GM18519 (cell line): ENCODE measurements at regions not wholly inside any gene's neighbourhood (a gene's known extent, or its start where the extent isn't known, plus 50 kb on each side); places are given as distances from the start of the nearest gene placed in this dataset.

Source experiments
- ATAC-seq: cut with Tn5 transposase; IDR thresholded peaks from one replicate; pipeline ENCODE4 v1.9.1; 2021; ENCODE audit warnings: mild to moderate bottlenecking, moderate library complexity; ENCODE audit not compliant: unreplicated experiment, low FRiP score

DNA sequence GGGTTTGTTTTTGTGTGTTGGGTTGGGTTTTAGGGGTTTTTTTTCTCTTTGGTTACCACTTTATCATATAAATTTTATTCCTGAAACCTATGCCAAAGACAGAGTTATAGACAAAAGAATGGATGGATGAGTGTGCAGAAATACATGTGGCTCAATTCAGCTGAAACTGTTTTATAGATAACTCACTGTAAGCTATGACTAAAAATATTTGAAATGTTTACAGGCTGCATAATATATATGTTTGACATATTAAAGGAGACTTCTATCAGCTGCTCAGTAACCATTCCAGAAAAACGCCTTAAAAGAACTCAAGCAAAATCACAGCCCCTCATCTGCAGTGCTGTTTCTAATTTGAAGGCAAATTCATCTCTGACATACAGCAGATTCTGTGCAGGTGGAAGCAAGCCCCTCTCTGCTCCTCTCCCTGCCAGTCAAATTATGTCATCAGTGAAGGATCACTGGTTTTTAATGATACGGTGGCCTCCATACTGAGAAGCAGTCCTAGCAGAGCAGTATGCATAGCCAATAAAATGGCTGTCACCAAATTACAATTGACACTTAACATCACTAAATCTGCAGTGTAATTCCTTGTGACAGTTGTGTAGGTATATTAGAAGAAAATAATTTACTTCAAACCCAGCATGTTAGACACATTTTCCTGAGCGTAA lies 301.6 kb downstream of the NR2F1-AS1 start:
- no peak for ATAC-seq

DNA sequence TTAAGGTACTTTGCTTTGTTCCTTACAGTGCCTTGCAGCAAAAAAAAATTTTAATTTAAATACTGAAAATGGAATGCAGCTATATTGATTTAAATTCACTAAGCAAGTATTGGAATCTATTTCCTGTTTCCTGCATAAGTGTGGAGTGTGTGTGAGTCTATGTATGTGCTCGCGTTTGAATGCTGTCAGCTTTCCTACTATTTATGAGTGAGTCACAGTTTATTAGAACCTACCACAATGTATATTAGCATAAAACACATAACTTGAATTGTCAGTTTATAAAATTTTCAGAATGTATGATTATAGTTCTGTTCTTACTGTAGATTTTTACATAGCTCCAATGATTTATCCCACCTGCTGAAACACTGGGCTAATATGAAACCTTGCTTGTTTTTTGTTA lies 302.1 kb downstream of the NR2F1-AS1 start:
- ATAC-seq = no peak

DNA sequence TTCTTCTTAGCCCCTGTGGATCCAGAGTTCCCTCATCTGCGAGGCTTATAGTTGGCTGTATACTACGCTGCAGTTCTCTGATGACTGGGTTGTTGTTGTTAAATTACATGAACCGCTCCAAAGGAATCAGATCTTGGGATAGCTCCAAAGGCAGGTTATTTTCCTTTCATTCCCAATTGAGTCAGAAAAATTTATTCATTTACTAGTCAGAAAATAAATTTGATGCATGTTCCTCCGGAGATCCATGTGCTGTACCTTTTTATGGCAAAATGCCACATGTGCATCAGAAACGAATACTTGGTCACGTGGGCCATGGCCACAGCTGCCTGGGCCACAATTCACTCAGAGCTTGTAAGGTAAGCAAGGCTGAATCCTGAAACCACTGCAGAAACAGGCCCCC lies 304.0 kb downstream of the NR2F1-AS1 start:
- ATAC-seq = no peak

DNA sequence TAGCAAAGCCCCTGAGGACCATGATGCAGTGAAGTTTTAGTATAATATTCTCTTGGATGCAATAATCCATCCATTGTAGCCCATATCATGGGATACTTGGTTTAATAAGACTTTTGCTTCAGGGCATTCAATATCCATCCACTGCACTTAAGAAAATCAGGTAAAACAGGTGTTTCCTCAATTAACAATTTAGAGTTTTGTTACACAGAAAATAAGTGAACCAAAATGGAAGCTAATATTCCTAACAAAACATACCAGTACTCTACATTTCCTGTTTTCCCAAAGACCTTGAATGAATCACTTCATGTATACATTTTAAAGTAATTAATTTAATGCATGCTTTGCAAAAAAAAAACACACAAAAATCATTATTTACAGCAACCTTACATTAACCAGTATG lies 305.6 kb downstream of the NR2F1-AS1 start:
- ATAC-seq = no peak

DNA sequence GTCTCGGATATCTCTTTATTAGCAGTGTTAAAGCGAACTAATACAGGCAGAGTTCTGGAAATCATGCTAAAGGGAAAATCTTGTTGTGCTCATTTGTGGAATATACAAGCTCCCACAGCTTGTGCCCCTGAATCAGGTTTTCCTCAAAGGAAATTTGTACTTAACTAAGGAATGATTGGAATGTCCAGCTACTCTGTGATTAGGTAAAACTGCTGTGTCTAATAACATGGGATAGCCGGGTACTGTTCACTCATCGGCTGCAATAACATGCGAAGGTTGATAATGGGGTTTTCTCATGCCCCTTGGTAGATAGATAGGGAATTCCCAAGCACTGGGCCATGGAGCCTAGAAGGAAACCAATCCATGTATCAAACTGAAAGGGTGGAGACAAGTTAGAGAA lies 306.7 kb downstream of the NR2F1-AS1 start:
- ATAC-seq = no peak

DNA sequence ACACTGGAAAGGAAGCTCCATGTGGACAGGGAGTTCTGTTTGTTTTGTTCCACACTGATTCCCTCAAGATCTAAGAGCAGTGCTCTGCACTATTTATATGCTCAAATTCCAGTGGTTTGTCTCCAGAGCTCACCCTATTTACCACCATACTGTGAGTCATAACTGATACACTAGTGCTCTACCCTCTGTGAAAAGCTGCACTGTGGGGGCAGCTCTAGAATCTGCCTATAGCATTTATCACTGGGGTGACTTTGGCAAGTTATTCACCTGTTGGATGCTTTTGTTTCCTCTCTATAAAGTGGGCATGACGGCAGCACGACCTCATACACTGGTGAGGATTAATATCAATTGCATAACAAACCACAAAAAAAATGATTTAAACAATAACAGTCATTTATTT lies 307.8 kb downstream of the NR2F1-AS1 start:
- no peak for ATAC-seq

DNA sequence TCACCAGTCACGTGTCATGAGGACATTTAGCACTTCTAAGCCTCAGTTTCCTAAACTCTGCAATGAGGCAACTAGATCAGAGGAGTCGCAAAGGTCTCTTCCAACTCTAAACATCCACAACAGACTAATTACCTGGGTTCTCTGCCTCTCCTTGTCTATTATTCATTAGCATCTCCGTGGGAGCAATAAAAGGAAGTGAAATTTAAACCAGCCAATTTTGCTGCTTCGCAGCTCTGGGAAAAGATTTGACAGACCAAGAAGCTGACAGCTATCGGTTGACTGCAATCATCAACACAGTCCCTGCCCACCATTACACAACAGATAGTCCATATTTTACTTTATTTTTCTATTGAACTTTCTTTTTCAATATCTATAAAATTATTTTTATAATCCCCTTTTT lies 308.9 kb downstream of the NR2F1-AS1 start:
- ATAC-seq = no peak

DNA sequence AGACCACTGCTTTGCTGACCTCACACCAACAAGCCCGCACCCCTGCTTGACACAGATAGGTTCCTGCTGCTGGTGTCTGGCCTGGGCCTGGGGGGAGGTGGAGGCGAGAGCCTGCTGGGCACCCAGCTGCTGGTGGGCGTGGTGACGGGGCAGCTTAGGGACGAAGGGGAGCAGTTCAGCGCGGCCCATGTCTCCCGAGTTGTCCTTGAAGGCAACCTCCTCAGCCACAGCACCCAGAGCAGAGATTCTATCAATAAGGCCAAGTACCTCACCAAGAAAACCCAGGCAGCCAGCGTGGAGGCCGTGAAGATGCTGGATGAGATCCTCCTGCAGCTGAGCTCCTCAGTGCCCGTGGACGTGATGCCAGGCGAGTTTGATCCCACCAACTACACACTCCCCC lies 313.3 kb downstream of the NR2F1-AS1 start:
- no peak for ATAC-seq

DNA sequence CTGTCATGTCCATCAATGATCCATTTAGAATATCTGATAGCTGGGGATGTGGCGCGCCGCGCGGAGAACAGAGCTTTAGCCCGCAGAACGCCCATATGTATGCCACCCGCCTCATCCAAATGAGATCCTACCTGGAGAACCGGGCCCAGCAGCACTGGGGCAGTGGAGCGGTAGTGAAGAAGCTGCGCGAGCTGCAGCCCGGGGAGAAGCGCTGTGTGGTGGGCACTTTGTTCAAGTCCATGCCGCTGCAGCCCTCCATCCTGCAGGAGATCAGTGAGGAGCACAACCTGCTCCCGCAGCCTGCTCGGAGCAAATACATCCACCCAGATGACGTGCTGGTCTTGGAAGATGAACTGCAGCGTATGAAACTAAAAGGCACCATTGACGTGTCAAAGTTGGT lies 313.7 kb downstream of the NR2F1-AS1 start:
- no peak for ATAC-seq

DNA sequence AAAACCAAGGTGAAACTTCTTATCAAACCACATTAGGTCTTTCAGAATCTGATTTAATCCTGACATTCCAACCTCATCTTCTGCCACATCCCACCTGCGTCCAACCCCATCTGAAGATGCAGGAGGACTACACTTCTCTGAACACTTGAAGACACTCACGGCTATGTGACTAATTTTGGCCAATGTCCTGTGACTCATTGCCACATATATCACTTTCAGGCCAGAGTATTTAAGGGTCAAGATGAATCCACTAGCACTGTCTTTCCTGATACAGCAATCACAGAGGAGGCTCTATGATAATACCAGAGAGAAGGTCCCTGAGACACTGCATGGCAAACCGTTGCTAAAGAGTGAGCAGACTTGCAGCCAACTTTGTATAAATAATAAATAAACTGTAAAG lies 323.4 kb downstream of the NR2F1-AS1 start:
- no peak for ATAC-seq

DNA sequence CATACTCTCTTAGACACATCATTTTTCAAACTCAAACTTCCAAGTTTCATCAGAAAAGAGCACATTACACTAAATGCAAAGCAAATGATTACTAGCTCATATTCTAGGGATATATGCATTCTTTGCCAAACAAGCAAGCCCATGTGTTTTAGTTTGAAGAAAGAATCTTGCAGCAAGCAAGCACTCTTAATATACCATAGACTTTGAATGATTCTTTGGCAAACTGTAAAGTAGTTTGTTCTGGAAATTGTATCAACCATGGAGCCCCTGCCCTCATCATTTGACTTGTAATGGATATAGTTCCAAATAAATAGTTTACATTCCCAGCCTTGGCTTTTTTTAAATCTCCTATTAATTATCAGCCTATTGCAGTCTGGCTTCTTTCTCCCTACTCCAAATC lies 325.2 kb downstream of the NR2F1-AS1 start:
- ATAC-seq = no peak

DNA sequence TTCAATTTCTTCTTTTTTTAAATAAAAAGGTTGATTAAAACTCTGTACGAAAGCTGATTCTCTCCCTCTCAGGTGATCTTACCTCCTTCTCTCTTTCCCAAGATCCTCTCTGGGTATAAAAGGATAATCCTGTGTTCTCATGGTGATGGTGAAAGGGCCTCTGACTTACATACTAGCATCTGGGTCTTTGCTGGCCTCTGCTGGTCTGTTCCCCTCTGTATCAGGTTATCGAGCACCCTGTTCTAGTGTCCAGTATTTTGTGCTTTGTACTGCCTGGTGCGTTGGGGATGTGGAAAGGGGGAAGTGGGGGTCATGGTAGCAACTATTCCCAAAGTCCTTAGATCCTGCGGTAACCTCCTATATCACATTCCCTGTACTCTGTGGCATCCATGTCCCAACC lies 328.9 kb downstream of the NR2F1-AS1 start:
- ATAC-seq = no peak

DNA sequence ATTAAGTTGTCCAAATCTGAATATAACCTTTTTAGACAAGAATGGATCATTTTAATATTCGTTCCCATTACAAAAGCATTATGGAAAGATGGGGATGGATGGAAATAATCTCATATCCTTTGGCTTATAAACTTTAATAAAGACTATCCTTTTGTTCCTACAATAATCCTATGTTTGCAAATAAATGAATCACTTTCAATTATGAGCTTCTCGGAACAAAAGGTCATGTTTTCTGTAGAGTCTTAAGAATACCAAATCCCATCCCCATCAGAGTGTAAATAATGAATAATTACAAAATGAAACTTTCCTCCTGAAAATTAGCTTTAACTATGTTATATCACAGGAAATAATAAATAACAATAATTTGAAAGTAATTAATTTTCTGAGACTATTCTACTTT lies 329.7 kb downstream of the NR2F1-AS1 start:
- ATAC-seq = no peak

DNA sequence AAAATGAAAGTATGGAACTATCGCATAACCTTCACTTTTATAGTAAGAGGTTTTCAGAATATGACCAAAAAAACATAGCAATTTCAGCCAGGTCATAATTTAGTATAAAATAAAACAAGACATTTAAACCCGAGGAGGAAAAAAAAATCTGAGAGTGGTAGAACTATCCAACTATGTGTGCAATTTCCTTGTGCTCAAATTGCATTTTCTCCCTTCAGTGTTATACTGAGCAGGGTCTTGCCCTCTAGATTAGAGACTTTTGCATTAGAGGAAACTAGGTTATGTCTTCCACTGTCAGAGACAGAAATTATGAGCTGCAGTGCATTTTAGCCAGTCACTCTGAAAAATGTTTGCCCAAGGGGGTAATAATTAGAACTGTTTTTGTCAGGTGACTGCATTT lies 330.6 kb downstream of the NR2F1-AS1 start:
- ATAC-seq = no peak

DNA sequence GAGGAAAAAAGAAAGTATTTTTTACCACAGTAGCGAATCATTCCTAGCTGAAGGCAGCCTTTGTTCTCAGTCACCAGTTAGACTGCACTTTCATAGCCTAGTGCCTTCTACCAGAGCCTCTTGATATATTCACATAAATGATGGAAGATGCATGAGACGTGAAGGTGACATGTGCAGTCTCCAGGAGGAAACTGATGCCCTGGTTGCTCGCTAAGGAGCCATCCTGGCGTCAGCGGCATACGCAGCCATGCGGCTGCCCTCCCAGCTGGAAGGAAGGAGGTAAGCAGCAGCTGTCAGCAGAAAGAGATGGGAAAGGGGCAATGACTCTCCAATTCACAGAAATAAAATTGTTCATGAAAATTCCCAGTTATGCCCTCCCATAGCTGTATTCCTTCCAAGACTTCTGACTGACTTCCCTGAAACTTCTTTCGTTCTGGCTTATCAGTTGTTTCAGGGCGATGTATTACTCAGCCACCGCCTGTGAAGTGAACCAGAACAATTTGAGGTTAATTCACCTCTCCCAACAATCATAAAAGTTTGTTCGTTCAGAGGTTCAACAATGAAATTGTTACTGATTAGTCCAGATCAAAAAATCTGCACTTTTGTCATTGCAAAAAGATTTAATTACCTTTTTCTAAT lies 331.2 kb downstream of the NR2F1-AS1 start:
- no peak for ATAC-seq

DNA sequence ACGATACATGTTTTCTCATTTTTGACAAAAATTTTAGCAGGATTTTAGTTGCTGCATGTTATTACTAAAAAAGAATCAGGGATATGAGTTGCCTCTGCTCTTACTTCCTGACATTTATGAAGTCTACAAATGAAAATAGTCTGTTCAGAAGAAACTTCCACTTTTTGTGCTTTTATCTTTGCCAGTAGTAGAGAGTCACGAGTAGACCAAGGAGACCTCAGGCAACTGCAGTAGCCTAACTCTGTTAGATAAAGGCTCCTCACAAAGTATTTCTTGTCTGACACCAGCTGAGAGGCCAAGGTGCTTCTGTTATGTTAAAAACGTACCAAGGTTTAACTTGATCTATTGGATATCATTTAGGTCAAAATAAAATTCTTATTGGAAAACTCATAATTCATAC lies 333.9 kb downstream of the NR2F1-AS1 start:
- no peak for ATAC-seq

DNA sequence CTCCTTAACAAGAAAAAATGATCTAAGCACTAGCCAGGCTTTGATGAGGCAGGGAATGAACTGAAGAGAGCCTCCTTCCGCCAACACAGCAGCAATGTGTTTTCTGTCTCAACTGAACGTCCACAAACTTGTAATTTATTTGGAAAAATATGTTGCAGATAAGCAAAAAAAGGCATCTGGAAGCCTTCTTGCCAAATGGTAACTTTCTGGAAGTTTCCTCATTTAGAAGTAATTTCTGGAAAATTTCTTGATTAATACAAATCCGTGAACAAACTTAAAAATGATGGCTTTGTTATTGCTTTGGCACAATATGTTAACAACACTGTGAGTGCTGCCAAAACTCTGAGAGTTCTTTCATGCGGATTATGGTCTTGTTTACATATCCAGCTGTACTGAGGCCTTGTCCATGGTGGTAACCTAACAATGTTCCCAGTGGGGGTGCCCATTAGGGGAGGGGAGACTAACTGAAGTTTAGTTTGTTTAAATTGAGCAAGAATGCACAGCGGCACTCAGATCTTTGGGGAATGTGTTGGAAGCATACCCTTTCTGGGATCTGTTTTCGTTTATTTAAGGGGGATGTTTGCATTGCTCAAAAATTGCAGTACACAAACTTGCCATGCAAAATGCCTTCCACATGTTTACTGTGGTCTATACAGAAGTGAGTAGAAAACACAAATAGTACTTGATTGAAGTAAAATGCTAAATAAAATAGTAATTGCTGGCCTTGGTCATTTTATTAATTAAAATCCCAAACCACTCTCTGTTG lies 334.7 kb downstream of the NR2F1-AS1 start:
- ATAC-seq = no peak

DNA sequence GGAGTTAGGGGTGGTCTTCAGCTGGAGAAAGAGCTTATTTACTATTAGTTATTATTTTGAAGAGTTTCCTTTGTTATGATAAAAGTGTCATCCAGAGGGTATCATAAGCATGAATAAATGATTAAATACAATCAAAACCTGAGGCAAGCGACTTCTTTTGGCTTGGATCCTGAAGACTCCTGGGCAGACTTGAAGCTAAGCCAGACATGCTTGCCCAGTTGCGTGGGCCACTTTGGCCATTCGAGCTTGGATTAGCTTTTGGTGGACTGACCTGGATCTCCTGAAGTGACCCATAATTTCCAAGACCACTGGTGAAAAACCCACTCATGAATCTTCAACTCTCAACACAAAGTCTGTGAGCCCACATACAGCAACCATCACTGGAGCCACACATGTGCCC lies 335.8 kb downstream of the NR2F1-AS1 start:
- ATAC-seq = no peak

DNA sequence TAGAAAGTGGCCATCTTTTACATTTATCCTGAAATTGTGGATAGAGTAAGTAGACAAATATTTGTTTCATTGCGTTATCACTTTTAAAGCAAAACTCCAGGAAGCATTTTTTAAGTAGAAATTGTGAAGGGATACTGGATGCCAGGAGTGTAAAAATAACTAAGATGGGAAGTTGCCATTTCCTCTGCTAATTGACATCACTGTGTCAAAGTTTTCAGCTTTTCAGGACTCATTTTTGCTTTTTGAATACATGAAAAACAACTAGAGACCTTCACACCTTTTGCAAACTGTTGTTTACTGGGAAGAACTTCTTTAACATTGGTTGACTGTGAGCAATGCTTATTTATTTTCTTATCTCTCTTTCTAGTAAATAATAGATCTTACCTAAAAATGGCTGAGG lies 337.5 kb downstream of the NR2F1-AS1 start:
- no peak for ATAC-seq

DNA sequence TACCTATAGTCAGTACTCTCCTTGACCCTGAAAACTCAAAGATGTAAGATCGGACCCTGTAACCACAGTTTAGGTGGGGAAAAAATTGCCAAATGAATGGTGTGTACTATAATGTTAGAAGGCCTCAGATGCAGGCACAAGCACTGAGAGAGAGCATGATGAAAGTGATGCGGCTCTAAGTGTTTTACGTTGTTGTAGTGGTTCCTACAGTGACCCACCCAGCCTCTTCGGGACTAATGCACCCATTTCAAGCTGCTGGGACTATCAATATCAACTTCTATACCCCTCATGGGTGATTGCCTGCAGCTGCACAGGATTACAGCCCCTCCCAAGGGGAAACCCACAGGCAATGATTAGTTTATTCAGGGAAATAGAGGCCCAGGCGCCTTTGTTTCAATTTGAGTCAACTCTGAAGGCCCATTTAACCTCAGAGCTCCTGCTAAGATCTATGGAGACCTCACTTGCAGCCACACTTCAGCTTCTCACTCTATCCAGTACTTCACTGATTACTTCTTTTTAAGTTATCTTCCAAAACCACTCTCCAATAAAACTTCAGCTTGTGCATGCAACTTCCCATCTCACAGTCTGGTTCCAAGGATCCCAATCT lies 340.7 kb downstream of the NR2F1-AS1 start:
- ATAC-seq = no peak

DNA sequence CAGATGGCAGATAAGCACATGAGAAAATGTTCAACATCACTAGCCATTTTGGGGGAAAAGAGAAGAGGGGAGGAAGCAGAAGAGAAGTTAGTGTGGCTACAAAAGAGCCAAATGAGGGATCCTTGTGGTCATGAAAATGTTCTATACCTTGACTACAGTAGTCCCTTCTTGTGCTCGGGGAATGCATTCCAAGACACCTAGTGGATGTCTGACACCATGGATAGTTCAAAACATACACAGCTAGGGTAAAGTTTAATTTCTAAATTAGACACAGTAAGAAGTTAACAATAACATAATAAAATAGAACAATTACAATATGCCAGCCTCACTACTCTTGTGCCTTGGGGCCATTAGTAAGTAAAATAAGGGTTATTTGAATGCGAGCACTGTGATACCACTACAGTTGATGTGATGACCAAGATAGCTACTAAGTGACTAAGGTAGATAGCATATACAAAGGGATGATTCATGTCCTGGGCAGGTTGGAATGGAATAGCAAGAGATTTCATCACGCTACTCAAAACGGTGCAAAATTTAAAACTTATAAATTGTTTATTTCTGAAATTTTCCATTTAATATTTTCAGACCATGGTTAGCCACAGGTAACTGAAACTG lies 344.1 kb downstream of the NR2F1-AS1 start:
- ATAC-seq = no peak
